IMR-90 (cell line): ENCODE measurements at regions not wholly inside any gene's neighbourhood (a gene's known extent, or its start where the extent isn't known, plus 50 kb on each side); places are given as distances from the start of the nearest gene placed in this dataset.

Experiments
- ATAC-seq: fragments of 200-7000 bp; cut with Tn5 transposase; 2 replicates; pipeline ENCODE4 v1.9.1; 2020; ENCODE audit warnings: low read depth, mild to moderate bottlenecking, moderate library complexity
- BruUV-seq: library from RNA; stranded (reverse); fragments of 400-500 nt; replicated peaks from 2 replicates; lab custom pipeline; 2021; lab: Mats Ljungman, UMichigan
- CTCF ChIA-PET: fragments of 300-600 bp; formaldehyde crosslinking; extraction: SDS; loops from one replicate; lab custom pipeline; 2021; ENCODE audit warnings: antibody characterized with exemption; lab: Yijun Ruan, JAX
- POLR2A ChIA-PET: fragments of 300-600 bp; sonication (Branson Sonifier 250); formaldehyde crosslinking; loops from one replicate; lab custom pipeline; 2022; ENCODE audit warnings: antibody characterized with exemption; ENCODE audit not compliant: unreplicated experiment; lab: Charles Lee
- DNase-seq: peaks from one replicate; pipeline ENCODE4 v3.0.0; 2013
- H2AFZ ChIP-seq: replicated peaks from 2 replicates; pipeline ENCODE3; 2013; ENCODE audit warnings: low read length, mild to moderate bottlenecking; ENCODE audit not compliant: poor library complexity
- H2AK5ac ChIP-seq: 2 replicates; pipeline ENCODE4 v1.6.1; 2013; ENCODE audit warnings: low read depth, low read length, inconsistent platforms
- H2AK9ac ChIP-seq: replicated peaks from 2 replicates; pipeline ENCODE3; 2013; ENCODE audit warnings: mild to moderate bottlenecking, low read depth, low read length, moderate library complexity; ENCODE audit not compliant: poor library complexity
- H2BK120ac ChIP-seq: 2 replicates; pipeline ENCODE4 v1.6.1; 2013; ENCODE audit warnings: low read depth, low read length, inconsistent platforms
- H2BK15ac ChIP-seq: 3 replicates; pipeline ENCODE4 v1.6.1; 2013; ENCODE audit warnings: low read depth, low read length, inconsistent platforms
- H2BK20ac ChIP-seq: 2 replicates; pipeline ENCODE4 v1.6.1; 2013; ENCODE audit warnings: low read depth, mild to moderate bottlenecking, inconsistent platforms, low read length, moderate library complexity
- H2BK5ac ChIP-seq: 2 replicates; pipeline ENCODE4 v1.6.1; 2013; ENCODE audit warnings: mild to moderate bottlenecking, low read depth, low read length, inconsistent platforms; ENCODE audit not compliant: poor library complexity, severe bottlenecking
- H3K14ac ChIP-seq: replicated peaks from 2 replicates; pipeline ENCODE4 v1.6.1; 2013; ENCODE audit warnings: low read depth, low read length, inconsistent platforms
- H3K18ac ChIP-seq: 2 replicates; pipeline ENCODE4 v1.6.1; 2013; ENCODE audit warnings: low read depth, low read length, control low read depth
- H3K23ac ChIP-seq: 2 replicates; pipeline ENCODE4 v1.6.1; 2013; ENCODE audit warnings: low read depth, low read length, inconsistent platforms
- H3K27ac ChIP-seq: 2 replicates; pipeline ENCODE4 v1.5.1; 2013; ENCODE audit warnings: mild to moderate bottlenecking, control low read depth, low read length; ENCODE audit not compliant: insufficient read depth
- H3K27me3 ChIP-seq: 2 replicates; pipeline ENCODE4 v1.6.1; 2013; ENCODE audit warnings: low read length; ENCODE audit not compliant: control insufficient read depth, insufficient read depth
- H3K36me3 ChIP-seq: 2 replicates; pipeline ENCODE4 v1.6.1; 2013; ENCODE audit warnings: low read length, mixed read lengths; ENCODE audit not compliant: control insufficient read depth, insufficient read depth
- H3K4ac ChIP-seq: 2 replicates; pipeline ENCODE4 v1.6.1; 2013; ENCODE audit warnings: low read depth, low read length, inconsistent platforms
- H3K4me1 ChIP-seq: 2 replicates; pipeline ENCODE4 v1.6.1; 2013; ENCODE audit warnings: low read length, mixed read lengths; ENCODE audit not compliant: control insufficient read depth, insufficient read depth
- H3K4me2 ChIP-seq: 2 replicates; pipeline ENCODE4 v1.6.1; 2013; ENCODE audit warnings: low read depth, mild to moderate bottlenecking, control low read depth, low read length, moderate library complexity
- H3K4me3 ChIP-seq: 2 replicates; pipeline ENCODE4 v1.5.1; 2013; ENCODE audit warnings: low read depth, mild to moderate bottlenecking, control low read depth, low read length, moderate library complexity; ENCODE audit not compliant: insufficient read depth
- H3K56ac ChIP-seq: 2 replicates; pipeline ENCODE4 v1.6.1; 2013; ENCODE audit warnings: low read length, inconsistent platforms; ENCODE audit not compliant: insufficient read depth; ENCODE audit errors: extremely low read depth
- H3K79me1 ChIP-seq, 2 experiments: 2 replicates each; pipeline ENCODE4 v1.6.1; 2013; ENCODE audit warnings: low read length in 2 of 2, inconsistent platforms in 1 of 2, low read depth in 1 of 2
- H3K9ac ChIP-seq: 2 replicates; pipeline ENCODE4 v1.6.1; 2013; ENCODE audit warnings: low read depth, low read length, control low read depth
- H3K9me1 ChIP-seq: 2 replicates; pipeline ENCODE4 v1.6.1; 2013; ENCODE audit warnings: low read length, inconsistent platforms; ENCODE audit not compliant: insufficient read depth
- H3K9me3 ChIP-seq: 2 replicates; pipeline ENCODE4 v1.6.1; 2013; ENCODE audit warnings: low read length; ENCODE audit not compliant: control insufficient read depth, insufficient read depth
- H4K20me1 ChIP-seq: 2 replicates; pipeline ENCODE4 v1.6.1; 2013; ENCODE audit warnings: low read length, inconsistent platforms; ENCODE audit not compliant: insufficient read depth
- H4K5ac ChIP-seq: 2 replicates; pipeline ENCODE4 v1.6.1; 2013; ENCODE audit warnings: mild to moderate bottlenecking, low read depth, low read length, control low read depth
- H4K8ac ChIP-seq, 2 experiments: 2 replicates each; pipeline ENCODE4 v1.6.1; 2013; ENCODE audit warnings: low read depth in 2 of 2, low read length in 2 of 2, control low read depth in 1 of 2, inconsistent platforms in 1 of 2
- H4K91ac ChIP-seq: 2 replicates; pipeline ENCODE4 v1.6.1; 2013; ENCODE audit warnings: low read depth, low read length, inconsistent platforms; ENCODE audit not compliant: insufficient read depth
- BHLHE40 ChIP-seq: fragments of 150-350 bp; IDR thresholded peaks from 2 replicates; pipeline ENCODE4 v1.6.1; 2016; ENCODE audit warnings: mild to moderate bottlenecking, low read depth, low read length
- CEBPB ChIP-seq: IDR thresholded peaks from 2 replicates; pipeline ENCODE4 v1.6.1; 2012; ENCODE audit warnings: low read depth, low read length, improper control_type of control experiment
- CHD1 ChIP-seq: IDR thresholded peaks from 2 replicates; pipeline ENCODE4 v1.6.1; 2012; ENCODE audit warnings: low read depth, low read length, improper control_type of control experiment
- CTCF ChIP-seq: conservative IDR thresholded peaks from 2 replicates; pipeline ENCODE4 v1.5.1; 2012; ENCODE audit warnings: mild to moderate bottlenecking, low read depth, low read length, improper control_type of control experiment
- FOS ChIP-seq: fragments of 150-350 bp; IDR thresholded peaks from 2 replicates; pipeline ENCODE4 v1.6.1; 2016; ENCODE audit warnings: low read depth, low read length
- RFX5 ChIP-seq: IDR thresholded peaks from 2 replicates; pipeline ENCODE4 v1.8.0; 2012; ENCODE audit warnings: low read depth, mild to moderate bottlenecking, low read length, moderate library complexity
- dilution Hi-C: fragments of 300-500 bp; cut with HindIII; formaldehyde crosslinking; loops from one replicate; pipeline ENCODE4 v1.14.3; 2018; ENCODE audit warnings: low sequenced_read_pairs; ENCODE audit not compliant: unreplicated experiment
- in situ Hi-C: fragments of 300-500 bp; cut with MboI; formaldehyde crosslinking; loops from 3 replicates; pipeline ENCODE4 v1.14.3; 2019; ENCODE audit warnings: low sequenced_read_pairs, inconsistent platforms, mixed read lengths
- intact Hi-C: fragments of 100-400 bp; cut with micrococcal nuclease; formaldehyde crosslinking; loops from 2 replicates; pipeline ENCODE4 v1.10.0; 2022

DNA sequence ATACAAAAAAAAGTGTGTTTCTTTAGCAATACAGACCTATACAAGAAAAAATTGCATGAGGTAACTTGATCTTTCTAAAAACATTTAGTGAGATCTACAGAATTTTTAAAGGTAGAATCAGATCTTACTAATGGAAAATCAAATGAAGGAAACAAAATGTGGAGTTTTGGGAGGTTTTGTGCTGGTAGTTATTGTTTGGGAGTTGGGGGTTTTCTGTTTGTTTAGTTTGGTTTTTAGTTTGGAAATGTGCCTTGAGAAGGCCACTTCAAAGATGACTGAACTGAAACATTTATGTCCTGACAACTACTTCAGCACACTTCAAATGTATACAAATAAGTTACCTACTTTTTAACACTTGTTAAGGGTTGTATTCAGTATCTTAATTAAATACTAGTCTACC is 280.1 kb downstream of the NR2F1-AS1 start:
- Histone ChIP-seq H3K9ac (no peak overlapping the region), H2BK120ac (no peak overlapping the region), H3K4me3 (no peak overlapping the region), H4K5ac (no peak overlapping the region), H2AK9ac (no peak overlapping the region), H3K9me1 (peaks cover 3% of the 10 kb centered on the region), H3K27me3 (no peaks in the 10 kb centered on the region), H3K23ac (no peak overlapping the region), H3K14ac (no peak overlapping the region), H2BK5ac (no peak overlapping the region), H2BK20ac (no peak overlapping the region), H4K20me1 (no peaks in the 10 kb centered on the region), H4K91ac (no peak overlapping the region), H3K18ac (no peak overlapping the region), H3K36me3 (no peaks in the 10 kb centered on the region), H4K8ac (no peak overlapping the region), H3K4me2 (no peak overlapping the region), H2AK5ac (no peak overlapping the region), H3K27ac (no peak overlapping the region), H3K4ac (no peak overlapping the region), H2BK15ac (no peak overlapping the region), H3K9me3 (no peaks in the 10 kb centered on the region), H3K4me1 (no peaks in the 10 kb centered on the region), H2AFZ (no peak overlapping the region), H3K79me1 (no peaks in the 10 kb centered on the region), H3K56ac (no peak overlapping the region)
- no TSS peak for BruUV-seq
- in situ Hi-C loops, result no loop called here
- CTCF ChIA-PET, result no interaction called here
- no peak for ATAC-seq
- no peak for TF ChIP-seq BHLHE40
- no peak for TF ChIP-seq FOS
- TF ChIP-seq CTCF, result no peak
- TF ChIP-seq RFX5, result no peak
- TF ChIP-seq CHD1, result no peak
- no peak for TF ChIP-seq CEBPB
- intact Hi-C loops, result no loop called here
- POLR2A ChIA-PET, result no interaction called here
- no peak for DNase-seq
- dilution Hi-C loops, result no loop called here
